GM18499 (cell line): ENCODE measurements at regions not wholly inside any gene's neighbourhood (a gene's known extent, or its start where the extent isn't known, plus 50 kb on each side); places are given as distances from the start of the nearest gene placed in this dataset.
A peak's percentile ranks its signal among the peaks of the same experiment; 100 is the strongest.
"Not testable (repeated sequence)": the region's sequence is repeated elsewhere in the genome, so short reads cannot be mapped to it uniquely, and the experiment has no call there.

Experiments
- ATAC-seq: cut with Tn5 transposase; IDR thresholded peaks from one replicate; pipeline ENCODE4 v1.9.1; 2021; ENCODE audit warnings: moderate number of reproducible peaks; ENCODE audit not compliant: insufficient read depth, unreplicated experiment

DNA sequence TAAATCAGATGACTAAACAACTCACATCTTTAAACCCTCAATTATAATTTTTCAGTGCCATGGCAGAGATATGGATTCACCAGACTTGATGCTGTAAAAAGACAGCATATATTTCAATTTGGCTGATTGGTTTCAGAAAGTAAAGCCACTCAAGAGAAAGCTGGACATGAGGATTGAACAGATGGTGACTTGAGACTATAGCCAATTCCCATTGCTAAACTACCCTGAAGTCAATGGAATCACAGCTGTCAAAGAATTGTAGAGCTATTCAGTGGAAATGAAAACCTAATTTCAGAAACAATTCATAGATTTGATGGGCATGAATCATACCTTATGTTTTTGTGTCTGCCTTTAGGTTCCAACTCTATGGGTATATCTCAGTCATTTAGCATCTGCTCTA, 510.6 kb upstream of the BOD1L1 start:
- ATAC-seq: no peak

DNA sequence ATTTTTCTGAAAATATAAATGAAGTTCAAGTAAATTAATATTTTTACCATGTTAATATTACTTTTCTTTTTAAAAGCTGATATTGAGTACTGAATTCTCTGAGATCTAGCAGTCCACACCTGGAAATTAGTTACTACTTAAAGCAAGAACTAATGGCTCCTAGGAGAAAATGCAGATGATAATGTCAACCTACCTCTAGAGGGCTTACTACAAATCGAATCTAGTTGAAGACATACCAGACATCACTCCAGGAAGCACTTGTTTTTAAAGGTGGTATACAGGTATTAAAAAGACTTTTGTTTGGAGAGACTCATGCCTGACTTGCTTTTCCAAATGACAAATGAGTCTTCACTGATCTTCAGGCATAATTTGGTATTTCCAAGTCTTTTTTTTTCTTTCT, 516.4 kb upstream of the BOD1L1 start:
- no peak for ATAC-seq

DNA sequence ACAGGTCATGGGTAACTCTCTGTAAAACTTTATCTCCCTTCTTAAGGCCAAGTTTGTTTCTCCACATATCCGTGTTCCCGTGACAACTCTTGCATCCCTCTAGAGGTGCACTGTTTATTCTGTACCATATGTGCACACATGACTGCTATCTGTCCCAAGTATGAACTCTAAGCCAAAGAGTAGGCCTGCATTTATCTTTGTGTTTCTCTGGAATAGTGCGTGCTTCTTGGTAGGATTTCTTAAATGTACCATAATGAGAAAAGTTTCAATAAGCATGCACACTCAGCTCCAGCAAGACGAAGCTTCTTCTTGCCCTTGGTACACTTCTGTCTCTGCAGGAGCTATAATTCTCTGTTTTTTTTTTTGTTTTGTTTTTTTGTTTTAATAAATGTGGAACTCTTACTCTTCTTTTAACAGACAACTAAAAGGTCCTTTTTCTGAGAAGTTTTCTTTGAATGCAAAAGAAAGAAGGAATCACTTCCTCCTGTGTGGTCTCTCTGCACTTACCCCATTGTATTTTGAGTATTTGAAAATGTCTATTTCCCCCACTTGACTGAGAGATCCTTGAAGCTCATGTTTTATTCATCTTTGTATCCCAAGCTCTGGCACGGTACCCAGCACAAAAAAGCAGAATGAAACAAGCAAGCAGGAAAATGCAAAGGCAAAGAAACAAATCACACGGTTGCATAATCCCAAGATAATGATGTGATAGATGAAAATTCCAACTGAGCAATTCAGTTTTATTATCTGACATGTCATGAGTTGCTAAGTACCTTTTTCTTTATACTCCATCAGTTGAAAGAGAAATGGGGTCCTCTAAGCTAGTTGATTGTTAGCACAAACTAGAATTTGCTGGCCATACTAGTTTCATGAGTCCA, 521.9 kb upstream of the BOD1L1 start:
- ATAC-seq: no peak

DNA sequence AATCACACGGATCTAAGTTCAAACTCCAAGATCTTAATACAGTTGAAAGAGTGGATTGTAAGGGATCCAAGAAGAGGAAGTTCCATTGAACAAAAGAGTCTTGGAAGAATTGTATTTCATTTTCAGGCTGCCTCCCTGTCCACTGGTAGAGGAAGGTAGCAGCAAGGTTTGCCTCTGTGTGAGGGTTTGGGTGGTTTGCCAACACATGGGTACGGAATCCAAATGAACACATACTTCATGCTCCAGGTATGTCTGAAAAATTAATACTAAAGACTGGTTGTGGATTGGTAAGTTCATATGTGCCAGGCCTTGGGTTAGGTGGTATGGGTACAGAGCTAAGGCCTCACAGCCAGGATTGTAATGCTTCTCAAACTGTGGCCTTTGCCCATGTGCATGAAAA, 523.6 kb upstream of the BOD1L1 start:
- no peak for ATAC-seq

DNA sequence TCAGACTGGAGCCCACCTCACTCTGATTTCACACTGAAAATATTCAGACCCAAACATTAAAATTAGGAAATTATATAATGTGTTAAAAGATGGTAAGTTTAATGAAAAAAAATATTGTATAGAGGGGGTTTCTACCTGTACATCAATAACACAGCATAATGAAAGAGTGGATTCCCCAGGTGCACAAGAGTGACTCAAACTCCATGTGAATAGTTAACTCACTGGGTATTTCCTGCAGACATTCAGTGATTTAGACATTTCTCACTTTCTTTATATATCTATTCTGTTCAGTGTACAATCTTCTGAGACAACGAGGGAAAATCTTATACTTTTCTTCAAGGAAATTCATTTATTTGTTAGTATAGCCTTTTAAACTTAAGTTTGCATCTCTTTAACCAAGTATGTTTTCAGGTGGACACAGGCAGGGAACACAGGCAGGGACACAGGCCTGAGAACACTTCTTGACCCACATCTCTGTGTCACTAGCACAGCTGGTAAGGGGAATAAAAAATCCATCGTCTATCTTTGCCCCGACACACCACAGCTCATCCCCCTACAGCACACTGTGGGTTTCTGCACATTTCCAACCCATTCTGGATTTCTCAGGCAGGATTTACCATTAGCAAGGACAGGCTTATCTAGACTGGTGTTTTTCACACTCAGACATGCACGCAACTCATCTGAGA, 525.5 kb upstream of the BOD1L1 start:
- ATAC-seq: peak; percentile 47

DNA sequence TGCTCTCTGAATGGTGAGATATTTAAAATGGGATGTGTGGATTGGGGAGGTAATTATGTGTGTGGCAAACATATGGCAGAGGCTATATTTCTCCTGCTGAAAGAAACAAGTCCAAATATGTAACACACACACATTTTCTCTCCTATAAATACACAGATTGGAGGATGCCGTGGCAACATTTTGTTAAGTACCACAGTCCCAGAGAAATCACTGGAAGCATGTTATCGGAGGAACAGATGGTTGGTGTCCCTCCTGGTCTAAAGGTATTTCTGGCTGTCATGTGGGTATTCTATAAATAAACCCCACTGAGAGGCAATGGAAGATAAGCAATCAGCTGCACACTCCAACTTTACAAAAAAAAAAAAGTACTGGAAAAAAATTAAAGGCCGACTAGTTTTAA, 528.3 kb upstream of the BOD1L1 start:
- ATAC-seq: no peak

DNA sequence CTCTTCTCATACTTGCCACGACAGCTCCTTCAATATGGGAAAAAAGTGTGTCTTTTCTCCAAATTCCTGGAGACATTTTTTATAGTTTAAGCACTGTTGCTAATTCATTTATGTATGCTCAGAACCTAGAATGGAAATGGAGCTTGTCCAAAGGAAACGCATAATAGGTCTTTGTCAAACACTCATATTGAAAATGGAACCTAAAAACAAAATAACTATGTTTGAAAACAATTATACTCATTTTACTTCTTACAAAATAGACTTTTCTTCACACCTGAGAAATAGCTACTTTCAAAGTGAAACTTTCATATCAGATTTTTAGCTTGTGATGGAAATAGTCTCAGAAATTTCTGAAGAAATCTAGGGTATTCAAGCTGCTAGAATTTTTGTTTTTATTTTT, 529.7 kb upstream of the BOD1L1 start:
- peak; percentile 67 for ATAC-seq

DNA sequence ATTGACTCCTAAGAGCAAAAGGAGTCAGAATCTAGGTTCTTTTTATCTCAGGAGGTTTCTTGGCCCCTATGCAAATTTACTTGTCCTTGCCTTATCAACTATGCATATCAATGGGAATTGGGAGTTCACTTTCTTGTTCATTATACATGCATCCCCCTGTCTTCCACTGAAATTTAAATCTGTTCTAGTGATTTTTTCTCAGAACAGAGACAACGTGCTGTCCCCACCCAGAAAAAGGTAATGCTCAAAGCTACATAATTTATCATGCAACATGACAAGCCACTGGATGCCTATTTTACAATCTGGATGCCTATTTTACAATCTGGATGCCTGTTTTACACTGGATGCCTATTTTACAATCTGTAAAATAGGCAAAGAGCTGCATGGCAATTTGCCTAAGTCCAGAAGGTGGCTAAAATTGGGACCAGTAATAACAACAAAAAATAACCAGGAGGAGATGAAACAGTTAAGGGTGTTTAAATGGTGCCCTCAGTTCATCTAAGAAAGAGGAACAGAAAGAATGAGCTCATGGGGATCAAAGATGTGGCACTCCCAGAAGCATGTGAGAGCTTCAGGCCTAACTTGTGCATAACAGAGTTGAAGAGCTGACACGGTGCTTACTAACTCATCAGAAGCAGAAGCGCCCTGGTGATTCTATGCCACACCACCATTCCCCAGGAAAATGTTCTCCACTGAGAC, 537.8 kb upstream of the BOD1L1 start:
- peak; percentile 100 for ATAC-seq

DNA sequence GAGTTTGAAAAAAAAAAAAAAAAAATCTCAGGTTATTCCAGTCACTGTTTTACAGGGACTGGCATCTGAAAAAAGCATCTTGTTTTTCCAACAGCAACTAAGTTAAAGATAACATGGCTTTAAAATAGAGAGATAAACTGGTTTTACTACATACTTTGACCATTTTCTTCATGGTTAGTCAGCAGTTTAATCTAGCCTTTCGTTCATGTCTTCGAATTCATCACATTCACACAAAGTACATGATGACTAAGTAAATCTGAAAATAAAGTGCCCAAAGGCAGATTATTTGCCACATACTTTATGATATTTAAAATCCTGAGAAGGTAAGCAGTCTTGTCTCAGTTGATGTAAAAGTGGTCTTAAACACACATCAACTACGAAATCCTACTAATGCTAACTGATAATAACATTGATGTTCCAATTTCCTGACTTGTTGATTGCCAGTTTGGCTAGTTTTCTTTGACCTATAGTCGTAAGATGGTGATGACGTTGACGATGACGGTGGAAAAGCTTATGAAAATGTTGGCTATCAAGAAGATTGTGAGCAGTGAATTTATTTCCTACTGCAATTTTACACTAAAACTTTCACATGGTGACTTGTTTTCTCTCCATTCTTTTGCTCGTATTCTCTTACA, 540.5 kb upstream of the BOD1L1 start:
- no peak for ATAC-seq

DNA sequence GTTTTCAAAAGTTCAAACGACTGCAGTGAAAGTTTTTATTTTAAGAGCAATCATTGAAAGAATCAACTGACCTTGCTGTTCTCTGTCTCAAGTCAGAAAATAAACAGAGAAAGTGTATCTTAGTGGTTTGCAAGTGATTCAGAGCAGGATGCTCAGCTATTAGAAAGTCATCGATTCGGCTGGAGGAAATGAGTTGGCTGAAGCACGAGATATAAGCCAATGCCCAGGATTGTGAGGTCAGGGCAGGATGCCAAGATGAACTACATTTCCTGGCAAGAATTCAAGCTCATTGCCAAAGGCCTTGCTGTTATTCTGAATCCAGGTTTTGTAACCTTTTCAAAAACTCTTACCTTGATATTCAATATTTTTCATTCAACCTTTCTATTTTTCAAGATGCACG, 541.4 kb upstream of the BOD1L1 start:
- ATAC-seq: peak; percentile 33

DNA sequence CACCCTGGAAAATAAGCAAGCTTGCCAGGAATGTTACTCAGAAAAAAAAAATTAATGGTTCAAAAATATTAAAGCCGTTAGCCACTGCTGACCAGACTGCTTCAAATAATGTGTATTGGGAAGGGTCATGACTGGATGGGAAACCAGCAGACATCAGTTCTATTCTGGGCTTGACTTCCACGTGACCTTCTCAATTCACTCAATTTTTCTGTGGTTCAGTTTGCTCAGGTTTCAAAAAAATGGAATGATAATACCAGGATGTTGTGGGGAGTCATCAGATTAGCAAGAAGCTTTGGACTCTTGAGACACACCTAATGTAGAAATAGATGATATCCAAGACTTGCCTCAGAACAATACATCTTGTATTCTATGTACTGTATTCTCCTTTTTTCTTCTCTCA, 541.9 kb upstream of the BOD1L1 start:
- ATAC-seq: no peak

DNA sequence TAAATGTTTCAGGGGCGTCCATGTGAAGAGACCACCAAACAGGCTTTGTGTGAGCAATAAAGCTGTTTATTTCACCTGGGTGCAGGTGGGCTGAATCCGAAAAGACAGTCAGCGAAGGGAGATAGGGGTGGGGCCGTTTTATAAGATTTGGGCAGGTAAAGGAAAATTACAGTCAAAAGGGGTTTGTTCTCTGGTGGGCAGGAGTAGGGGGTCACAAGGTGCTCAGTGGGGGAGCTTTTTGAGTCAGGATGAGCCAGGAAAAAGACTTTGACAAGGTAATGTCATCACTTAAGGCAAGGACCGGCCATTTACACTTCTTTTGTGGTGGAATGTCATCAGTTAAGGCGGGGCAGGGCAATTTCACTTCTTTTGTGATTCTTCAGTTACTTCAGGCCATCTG, 542.4 kb upstream of the BOD1L1 start:
- ATAC-seq: not testable (repeated sequence)

DNA sequence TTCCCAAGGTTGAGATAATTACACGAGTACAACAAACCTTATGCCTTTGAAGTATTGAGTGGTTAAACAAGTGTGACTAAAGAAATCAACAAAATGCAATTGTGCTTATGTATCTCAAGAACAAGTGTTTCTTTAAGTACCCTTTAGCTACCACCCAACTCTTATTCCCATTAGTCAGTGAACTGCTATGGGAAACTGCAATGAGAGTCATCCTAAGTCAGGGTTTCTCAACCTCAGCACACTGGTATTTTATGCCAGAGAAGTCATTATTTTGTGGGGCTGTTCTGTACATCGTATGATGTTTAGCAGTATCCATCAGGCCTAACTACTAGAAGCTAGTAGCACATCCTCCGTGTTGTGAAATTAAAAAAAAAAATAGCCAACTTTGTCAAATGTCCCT, 549.1 kb upstream of the BOD1L1 start:
- no peak for ATAC-seq

DNA sequence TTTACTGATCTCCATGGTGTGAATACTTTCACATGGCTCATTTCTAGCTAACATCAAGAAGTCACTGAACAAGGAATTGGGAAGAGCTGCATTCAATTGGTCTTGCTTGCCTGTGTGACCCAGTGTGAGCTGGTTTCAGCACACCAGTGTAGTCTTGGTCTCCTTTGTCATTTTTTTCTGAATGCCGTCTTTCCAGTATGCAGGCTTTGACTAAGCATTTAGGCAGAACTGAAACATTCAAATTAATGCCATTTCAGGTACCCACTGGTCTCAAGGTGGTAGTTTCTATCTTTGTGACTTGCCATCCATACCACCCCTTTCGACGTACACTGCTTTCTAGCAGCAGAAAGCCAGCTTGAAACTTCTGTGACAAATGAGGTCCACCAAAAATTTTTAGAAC, 550.5 kb upstream of the BOD1L1 start:
- ATAC-seq: peak; percentile 71

DNA sequence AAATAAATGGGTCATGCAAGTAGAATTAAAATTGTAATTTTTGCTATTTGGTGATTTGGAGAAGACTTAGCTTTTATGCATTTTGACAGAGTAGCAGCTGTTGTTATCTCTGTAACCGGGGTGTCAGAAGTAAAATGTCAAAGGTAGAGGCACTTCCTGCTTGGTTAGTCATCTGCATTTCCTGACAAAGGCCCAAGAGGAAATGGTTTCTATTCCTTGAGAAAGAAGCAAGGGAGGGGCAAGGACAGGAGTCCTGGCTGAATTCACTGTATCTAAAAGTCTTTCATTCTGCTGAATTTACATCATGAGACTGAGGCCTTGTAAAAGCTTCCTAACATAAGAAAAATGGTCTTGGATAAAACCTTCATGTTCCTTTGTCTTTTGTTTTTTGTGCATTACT, 550.9 kb upstream of the BOD1L1 start:
- ATAC-seq: peak; percentile 47

DNA sequence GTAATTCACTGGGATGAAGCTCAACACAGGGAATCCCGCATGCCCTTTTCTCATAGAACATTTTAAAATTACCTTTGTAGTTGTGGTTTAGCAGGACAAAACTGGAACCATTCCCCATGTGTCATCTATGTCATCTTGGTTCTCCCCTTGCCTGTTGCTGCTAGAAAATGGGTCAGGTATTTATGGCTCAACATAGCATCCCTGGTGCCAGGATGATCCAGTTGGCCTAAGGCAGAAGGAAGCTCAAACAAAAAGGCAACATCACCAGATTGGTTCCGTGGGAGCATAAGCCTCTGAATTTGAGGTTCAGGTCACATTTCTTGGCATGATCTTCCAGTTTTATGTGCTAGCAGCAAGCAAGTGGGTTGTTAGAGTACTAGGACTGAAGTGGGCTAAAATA, 552.6 kb upstream of the BOD1L1 start:
- no peak for ATAC-seq

DNA sequence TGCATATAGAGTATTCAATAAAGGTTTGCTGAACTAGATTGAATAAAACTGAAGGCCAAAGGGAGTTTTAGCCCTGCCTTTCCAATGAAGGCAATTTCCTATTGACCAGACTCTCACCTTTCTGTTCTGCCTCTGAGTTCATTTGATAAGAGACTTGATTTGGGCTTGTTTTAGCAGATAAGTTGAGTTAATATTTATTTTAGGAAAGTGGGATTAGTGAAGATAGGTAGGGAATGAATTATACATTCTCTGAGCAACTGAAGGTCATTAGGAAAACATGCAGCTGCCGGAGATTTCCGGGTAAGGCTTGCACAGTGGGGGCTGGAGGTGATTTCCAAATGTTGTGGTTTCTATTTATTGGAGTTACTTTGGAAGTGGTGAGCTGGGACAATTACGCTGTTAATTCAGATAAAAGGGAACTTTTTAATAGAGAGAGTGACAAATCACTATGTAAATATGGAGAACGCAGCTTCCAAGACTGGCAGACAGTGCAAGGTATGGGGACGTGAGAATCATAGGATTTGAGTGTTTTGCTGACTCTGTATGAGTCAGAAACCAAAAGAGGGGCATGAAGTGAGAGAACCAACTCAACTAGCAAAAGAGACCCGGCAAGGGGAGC, 553.6 kb upstream of the BOD1L1 start:
- no peak for ATAC-seq

DNA sequence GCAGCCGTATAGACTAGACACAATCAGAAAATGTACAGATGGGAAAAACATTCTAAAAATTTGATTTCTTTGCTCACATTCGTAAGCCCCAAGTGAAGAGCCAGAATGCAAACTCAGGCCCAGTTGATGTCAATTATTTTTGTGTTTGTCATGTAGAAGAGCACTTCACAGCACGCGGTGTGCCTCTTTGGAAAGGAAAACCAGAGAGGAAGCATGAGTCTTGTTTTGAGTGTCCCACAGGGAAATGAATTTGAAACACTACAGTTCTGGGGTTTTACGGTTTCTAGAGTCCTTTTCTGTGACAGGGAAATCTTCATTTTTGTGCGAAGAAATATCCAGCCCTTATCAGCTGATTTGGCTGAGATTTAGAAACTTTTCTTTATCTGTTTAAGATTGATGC, 554.6 kb upstream of the BOD1L1 start:
- no peak for ATAC-seq

DNA sequence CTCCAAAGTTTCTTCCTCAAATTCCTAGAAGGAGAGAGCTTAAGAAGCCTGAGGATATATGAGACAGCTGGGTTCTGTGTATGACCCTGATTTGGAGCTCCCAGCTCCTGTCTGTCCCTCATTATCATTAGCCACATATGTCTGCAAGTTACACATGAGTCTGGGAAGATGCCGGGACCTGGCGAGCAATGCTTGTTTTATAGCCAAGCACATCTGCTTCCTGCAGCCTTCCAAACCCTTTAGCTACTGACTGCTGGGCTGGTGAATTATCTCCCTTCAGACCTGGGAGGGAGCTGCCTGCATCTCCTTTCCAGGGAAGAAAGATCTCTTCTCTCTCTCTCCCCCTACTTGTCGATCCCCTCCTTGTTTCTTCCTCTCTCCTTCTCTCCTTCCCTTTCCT, 556.7 kb upstream of the BOD1L1 start:
- no peak for ATAC-seq

DNA sequence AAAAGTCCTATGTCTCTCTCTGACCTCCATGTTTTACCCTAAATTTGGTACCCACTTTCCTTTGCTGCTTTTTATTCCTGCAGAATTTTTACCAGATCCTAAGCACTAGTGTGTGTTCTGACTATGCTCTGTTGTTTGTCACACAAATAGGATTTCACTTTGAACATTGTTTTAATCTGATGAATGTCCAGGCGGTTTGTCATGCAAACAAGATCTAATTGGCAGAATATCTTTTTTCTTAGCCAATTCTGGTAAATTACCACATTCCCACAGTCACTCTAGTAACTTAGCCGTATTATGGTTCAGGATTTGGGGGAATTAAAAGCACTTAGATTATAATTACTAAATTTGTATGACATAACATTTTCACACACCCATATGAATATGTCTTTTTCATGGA, 557.2 kb upstream of the BOD1L1 start:
- ATAC-seq: no peak
